ENCODE measurements at regions not wholly inside any gene's neighbourhood (a gene's known extent, or its start where the extent isn't known, plus 50 kb on each side); places are given as distances from the start of the nearest gene placed in this dataset.

DNA sequence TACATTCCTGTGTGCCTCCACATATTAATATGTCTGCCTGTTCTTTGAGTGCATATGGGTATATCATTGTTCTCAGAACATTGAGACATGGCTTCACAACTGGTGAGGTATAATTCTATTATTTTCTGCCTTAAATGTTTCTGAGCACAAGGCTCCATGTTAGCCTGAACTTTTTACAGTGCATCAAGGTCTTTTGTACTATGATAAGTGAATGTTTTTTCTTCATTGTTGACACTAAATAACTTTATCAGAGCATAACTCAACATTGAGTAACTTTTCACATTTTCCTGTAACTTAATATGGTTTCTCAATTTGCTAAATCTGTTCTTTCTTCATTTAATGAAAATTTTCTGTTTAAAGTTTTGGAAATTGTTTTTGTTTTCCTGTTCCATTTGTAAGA, 262.9 kb downstream of the HNMT start:
- TF ChIP-seq POLR2A (IDR thresholded peaks at IDR 0.05) (no peak), POLR2AphosphoS5 (IDR thresholded peaks at IDR 0.05) (no peak)
- TF ChIP-seq, protein P1, sequence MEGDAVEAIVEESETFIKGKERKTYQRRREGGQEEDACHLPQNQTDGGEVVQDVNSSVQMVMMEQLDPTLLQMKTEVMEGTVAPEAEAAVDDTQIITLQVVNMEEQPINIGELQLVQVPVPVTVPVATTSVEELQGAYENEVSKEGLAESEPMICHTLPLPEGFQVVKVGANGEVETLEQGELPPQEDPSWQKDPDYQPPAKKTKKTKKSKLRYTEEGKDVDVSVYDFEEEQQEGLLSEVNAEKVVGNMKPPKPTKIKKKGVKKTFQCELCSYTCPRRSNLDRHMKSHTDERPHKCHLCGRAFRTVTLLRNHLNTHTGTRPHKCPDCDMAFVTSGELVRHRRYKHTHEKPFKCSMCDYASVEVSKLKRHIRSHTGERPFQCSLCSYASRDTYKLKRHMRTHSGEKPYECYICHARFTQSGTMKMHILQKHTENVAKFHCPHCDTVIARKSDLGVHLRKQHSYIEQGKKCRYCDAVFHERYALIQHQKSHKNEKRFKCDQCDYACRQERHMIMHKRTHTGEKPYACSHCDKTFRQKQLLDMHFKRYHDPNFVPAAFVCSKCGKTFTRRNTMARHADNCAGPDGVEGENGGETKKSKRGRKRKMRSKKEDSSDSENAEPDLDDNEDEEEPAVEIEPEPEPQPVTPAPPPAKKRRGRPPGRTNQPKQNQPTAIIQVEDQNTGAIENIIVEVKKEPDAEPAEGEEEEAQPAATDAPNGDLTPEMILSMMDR (IDR thresholded peaks at IDR 0.05), result no peak

Measured in transverse colon (tissue), 4 donors.